WERI-Rb-1 (cell line): ENCODE measurements at regions not wholly inside any gene's neighbourhood (a gene's known extent, or its start where the extent isn't known, plus 50 kb on each side); places are given as distances from the start of the nearest gene placed in this dataset.

ENCODE experiments used
- DNase-seq: peaks from one replicate; pipeline ENCODE4 v3.0.0-alpha.2; 2020
- H3K27ac ChIP-seq: fragments of 250-450 bp; sonication (Bioruptor Pico); 2 replicates; pipeline ENCODE4 v1.5.1; 2020; ENCODE audit warnings: mild to moderate bottlenecking, moderate library complexity
- H3K27me3 ChIP-seq: fragments of 250-450 bp; sonication (Bioruptor Pico); 2 replicates; pipeline ENCODE4 v1.5.1; 2021; ENCODE audit warnings: mild to moderate bottlenecking, low read depth, moderate library complexity; ENCODE audit not compliant: insufficient read depth, severe bottlenecking
- H3K36me3 ChIP-seq: fragments of 250-450 bp; sonication (Bioruptor Pico); 2 replicates; pipeline ENCODE4 v1.5.1; 2020; ENCODE audit warnings: mild to moderate bottlenecking, moderate library complexity
- H3K4me3 ChIP-seq: 2 replicates; pipeline ENCODE4 v1.5.1; 2011; ENCODE audit warnings: low read depth, mild to moderate bottlenecking, control low read depth, low read length
- H3K9me3 ChIP-seq: fragments of 250-450 bp; sonication (Bioruptor Pico); 2 replicates; pipeline ENCODE4 v1.5.1; 2021; ENCODE audit warnings: mild to moderate bottlenecking, moderate library complexity; ENCODE audit not compliant: severe bottlenecking
- TF ChIP-seq, protein P1 (sequence below): IDR thresholded peaks from 2 replicates; pipeline ENCODE4 v1.5.1; 2011; ENCODE audit warnings: low read depth, mild to moderate bottlenecking, control low read depth, inconsistent platforms, low read length

- TF ChIP-seq, protein P1, sequence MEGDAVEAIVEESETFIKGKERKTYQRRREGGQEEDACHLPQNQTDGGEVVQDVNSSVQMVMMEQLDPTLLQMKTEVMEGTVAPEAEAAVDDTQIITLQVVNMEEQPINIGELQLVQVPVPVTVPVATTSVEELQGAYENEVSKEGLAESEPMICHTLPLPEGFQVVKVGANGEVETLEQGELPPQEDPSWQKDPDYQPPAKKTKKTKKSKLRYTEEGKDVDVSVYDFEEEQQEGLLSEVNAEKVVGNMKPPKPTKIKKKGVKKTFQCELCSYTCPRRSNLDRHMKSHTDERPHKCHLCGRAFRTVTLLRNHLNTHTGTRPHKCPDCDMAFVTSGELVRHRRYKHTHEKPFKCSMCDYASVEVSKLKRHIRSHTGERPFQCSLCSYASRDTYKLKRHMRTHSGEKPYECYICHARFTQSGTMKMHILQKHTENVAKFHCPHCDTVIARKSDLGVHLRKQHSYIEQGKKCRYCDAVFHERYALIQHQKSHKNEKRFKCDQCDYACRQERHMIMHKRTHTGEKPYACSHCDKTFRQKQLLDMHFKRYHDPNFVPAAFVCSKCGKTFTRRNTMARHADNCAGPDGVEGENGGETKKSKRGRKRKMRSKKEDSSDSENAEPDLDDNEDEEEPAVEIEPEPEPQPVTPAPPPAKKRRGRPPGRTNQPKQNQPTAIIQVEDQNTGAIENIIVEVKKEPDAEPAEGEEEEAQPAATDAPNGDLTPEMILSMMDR, result no peak
- no peak for DNase-seq
Measured at GRCh38 chr3:116897382-116897781, 187.8 kb downstream of the TUSC7 start.

DNA sequence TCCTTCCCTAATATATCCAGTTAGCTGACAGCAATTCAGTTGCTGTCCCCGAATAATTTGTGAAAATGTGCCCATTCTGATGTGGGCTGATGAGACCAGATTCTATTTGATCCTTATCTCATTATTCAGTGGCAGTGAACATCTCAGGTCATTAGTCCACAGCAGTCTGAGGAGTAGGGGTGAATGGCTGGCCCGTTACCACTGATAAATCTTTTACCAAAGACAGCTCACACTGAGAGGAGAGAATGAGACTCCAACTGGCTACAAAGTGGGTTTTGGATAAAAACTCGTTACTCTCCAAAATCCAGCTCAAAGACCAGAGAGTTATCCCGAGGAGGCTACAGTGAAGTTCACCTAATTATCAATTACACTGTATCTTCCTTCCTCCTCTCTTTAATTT is 189.7 kb downstream of the TUSC7 start:
- Histone ChIP-seq H3K27ac (no peak overlapping the region), H3K36me3 (no peaks in the 10 kb centered on the region), H3K9me3 (no peaks in the 10 kb centered on the region), H3K4me3 (no peak overlapping the region), H3K27me3 (peaks cover 24% of the 10 kb centered on the region)
- TF ChIP-seq, protein P1, result no peak
- DNase-seq, result no peak

More at GRCh38 chr3:116897382-116897781, 187.8 kb downstream of the TUSC7 start:
- Histone ChIP-seq H3K4me3 (no peak overlapping the region), H3K27ac (no peak overlapping the region), H3K36me3 (no peaks in the 10 kb centered on the region), H3K27me3 (peaks cover 26% of the 10 kb centered on the region), H3K9me3 (no peaks in the 10 kb centered on the region)

DNA sequence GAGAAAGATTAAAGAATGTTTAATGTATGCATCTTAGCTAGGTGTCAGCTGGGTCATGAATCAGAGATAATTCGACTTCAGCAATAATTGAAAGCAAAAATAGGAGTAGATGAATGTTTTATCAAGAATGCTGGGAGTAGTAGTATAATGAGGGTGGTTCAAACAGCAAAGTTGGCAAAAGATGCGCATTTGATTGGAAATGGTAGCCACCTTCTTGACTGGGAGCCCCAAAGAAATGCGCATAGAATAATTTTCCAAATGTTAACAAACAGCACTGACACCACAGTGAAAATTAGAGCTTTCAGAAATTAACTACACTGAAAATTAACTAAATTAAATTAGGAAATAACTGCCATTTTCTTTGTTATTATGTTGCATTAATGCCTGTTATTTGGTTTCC is 195.8 kb downstream of the TUSC7 start:
- peaks cover 47% of the 10 kb centered on the region for H3K27me3 ChIP-seq
- DNase-seq, result no peak
- TF ChIP-seq, protein P1, result no peak
- H3K36me3 ChIP-seq, result no peaks in the 10 kb centered on the region
- H3K27ac ChIP-seq, result no peak overlapping the region
- no peak overlapping the region for H3K4me3 ChIP-seq
- H3K9me3 ChIP-seq, result no peaks in the 10 kb centered on the region

DNA sequence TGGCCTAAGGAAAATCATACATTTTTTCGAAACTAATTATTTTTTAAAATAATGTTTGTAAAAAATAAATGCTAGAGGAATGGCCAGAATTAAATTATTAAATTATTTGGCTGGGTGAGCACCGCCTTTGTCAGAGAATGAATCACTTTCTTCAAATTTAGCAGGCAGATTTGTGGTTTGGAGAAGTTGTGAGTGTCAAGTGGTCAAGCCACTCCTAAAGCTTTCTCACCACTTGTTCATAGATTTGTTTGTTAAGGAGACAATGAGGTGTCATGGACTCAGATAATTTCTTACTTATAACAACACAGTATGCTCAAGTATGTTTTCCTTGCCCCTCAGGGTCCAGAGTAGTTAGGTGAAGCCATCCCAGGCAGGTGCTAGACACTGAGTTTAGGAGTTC is 196.2 kb downstream of the TUSC7 start:
- no peak overlapping the region for H3K27ac ChIP-seq
- no peaks in the 10 kb centered on the region for H3K9me3 ChIP-seq
- DNase-seq, result no peak
- no peaks in the 10 kb centered on the region for H3K36me3 ChIP-seq
- TF ChIP-seq, protein P1, result no peak
- H3K4me3 ChIP-seq, result no peak overlapping the region
- peaks cover 51% of the 10 kb centered on the region for H3K27me3 ChIP-seq

DNA sequence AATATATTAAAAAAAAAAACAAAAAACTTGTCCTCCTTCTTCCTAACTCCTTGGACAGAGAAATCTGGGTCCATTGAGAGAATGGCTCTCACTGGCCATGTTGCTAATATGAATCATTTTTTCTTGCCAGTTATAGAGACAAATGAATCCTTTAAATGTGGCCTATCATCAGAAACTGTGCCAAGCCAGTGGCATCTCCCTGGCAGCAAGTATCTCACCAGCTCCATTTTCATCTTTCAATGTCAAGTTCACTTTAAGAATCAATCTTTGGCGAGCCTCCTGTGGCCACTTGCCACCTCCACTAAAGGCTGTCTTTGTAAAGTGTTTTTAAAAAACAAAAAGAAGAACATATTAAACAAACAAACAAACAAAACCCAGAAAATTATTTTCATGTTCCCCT is 202.5 kb downstream of the TUSC7 start:
- Histone ChIP-seq H3K36me3 (no peaks in the 10 kb centered on the region), H3K4me3 (no peak overlapping the region), H3K9me3 (no peaks in the 10 kb centered on the region), H3K27ac (no peak overlapping the region), H3K27me3 (peaks cover 34% of the 10 kb centered on the region)
- TF ChIP-seq, protein P1, result no peak
- DNase-seq, result no peak

DNA sequence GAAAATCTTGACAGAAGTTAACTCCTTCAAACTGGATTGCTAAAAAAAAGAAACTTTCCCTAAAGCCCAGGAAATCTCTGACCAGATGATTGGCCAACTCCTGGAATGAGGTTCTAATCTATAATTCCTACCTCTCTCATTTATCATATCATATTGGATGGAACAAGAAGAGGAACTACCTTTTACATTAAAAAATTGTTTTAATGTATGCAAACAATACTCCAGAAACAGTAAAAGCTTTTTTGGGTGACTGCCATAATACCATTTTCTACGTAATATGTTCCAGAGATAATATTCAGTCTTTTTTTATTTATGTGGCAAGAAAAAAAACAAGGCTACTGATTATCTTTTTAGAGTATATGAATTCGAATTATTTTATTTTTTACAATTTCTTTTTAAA is 204.4 kb downstream of the TUSC7 start:
- TF ChIP-seq, protein P1, result no peak
- H3K27ac ChIP-seq, result no peak overlapping the region

More for the DNA sequence above, 204.4 kb downstream of the TUSC7 start:
- H3K9me3 ChIP-seq, result no peaks in the 10 kb centered on the region
- DNase-seq, result no peak
- H3K27me3 ChIP-seq, result peaks cover 40% of the 10 kb centered on the region
- H3K4me3 ChIP-seq, result no peak overlapping the region
- no peaks in the 10 kb centered on the region for H3K36me3 ChIP-seq
